Neural progenitor cell (in vitro differentiated cells): ENCODE measurements at regions not wholly inside any gene's neighbourhood (a gene's known extent, or its start where the extent isn't known, plus 50 kb on each side); places are given as distances from the start of the nearest gene placed in this dataset.

Experiments used
- DNase-seq: peaks from one replicate; pipeline ENCODE4 v3.0.0-alpha.2; 2016; ENCODE audit warnings: low spot score
- H2AFZ ChIP-seq: fragments of 200-600 bp; sonication (generic); replicated peaks from 2 replicates; pipeline ENCODE4 v1.6.1; 2016; ENCODE audit warnings: antibody characterized with exemption
- H3F3A ChIP-seq: fragments of 200-600 bp; sonication (generic); 2 replicates; pipeline ENCODE4 v1.6.1; 2016; ENCODE audit warnings: antibody characterized with exemption, low read depth
- H3K27ac ChIP-seq: fragments of 200-600 bp; sonication (generic); 2 replicates; pipeline ENCODE4 v1.5.1; 2016; ENCODE audit warnings: mild to moderate bottlenecking
- H3K27me3 ChIP-seq: fragments of 200-600 bp; sonication (generic); 2 replicates; pipeline ENCODE4 v1.6.1; 2016; ENCODE audit warnings: mild to moderate bottlenecking, moderate library complexity
- H3K36me3 ChIP-seq: fragments of 200-600 bp; sonication (generic); 2 replicates; pipeline ENCODE4 v1.5.1; 2016
- H3K4me1 ChIP-seq: fragments of 200-600 bp; sonication (generic); 2 replicates; pipeline ENCODE4 v1.6.1; 2016; ENCODE audit warnings: mixed run types
- H3K4me2 ChIP-seq: fragments of 200-600 bp; sonication (generic); 2 replicates; pipeline ENCODE4 v1.6.1; 2016
- H3K4me3 ChIP-seq: fragments of 200-600 bp; sonication (generic); 2 replicates; pipeline ENCODE4 v1.5.1; 2016
- H3K79me2 ChIP-seq: fragments of 200-600 bp; sonication (generic); 2 replicates; pipeline ENCODE4 v1.6.1; 2016; ENCODE audit warnings: low read depth
- H3K9ac ChIP-seq: fragments of 200-600 bp; sonication (generic); 2 replicates; pipeline ENCODE4 v1.6.1; 2016
- H3K9me3 ChIP-seq: fragments of 200-600 bp; sonication (generic); 2 replicates; pipeline ENCODE4 v1.5.1; 2016; ENCODE audit warnings: low read depth
- H4K20me1 ChIP-seq: fragments of 200-600 bp; sonication (generic); 2 replicates; pipeline ENCODE4 v1.6.1; 2016; ENCODE audit warnings: low read depth
- H3K27ac Mint-ChIP-seq: 3 replicates; pipeline ENCODE4 v1.8.0; 2021; ENCODE audit warnings: mixed read lengths
- H3K27me3 Mint-ChIP-seq: 2 replicates; pipeline ENCODE4 v1.8.0; 2022; ENCODE audit warnings: low read depth, mild to moderate bottlenecking, inconsistent platforms, moderate library complexity, mixed read lengths; ENCODE audit not compliant: insufficient read depth
- H3K36me3 Mint-ChIP-seq: 3 replicates; pipeline ENCODE4 v1.8.0; 2021; ENCODE audit warnings: mixed read lengths
- H3K4me1 Mint-ChIP-seq: 3 replicates; pipeline ENCODE4 v1.8.0; 2021; ENCODE audit warnings: mixed read lengths
- H3K4me3 Mint-ChIP-seq: 3 replicates; pipeline ENCODE4 v1.8.0; 2021; ENCODE audit warnings: mild to moderate bottlenecking, moderate library complexity, mixed read lengths
- H3K9me3 Mint-ChIP-seq: 3 replicates; pipeline ENCODE4 v1.8.0; 2020; ENCODE audit warnings: mixed read lengths
- CTCF ChIP-seq: fragments of 200-600 bp; sonication (generic); IDR thresholded peaks from 2 replicates; pipeline ENCODE4 v1.5.1; 2017; ENCODE audit warnings: antibody characterized with exemption, mild to moderate bottlenecking
- EZH2 ChIP-seq: fragments of 200-600 bp; sonication (generic); IDR thresholded peaks from 2 replicates; pipeline ENCODE4 v1.6.1; 2017; ENCODE audit warnings: antibody characterized with exemption, mild to moderate bottlenecking, moderate library complexity
- EZH2phosphoT487 ChIP-seq: fragments of 200-600 bp; sonication (generic); IDR thresholded peaks from 2 replicates; pipeline ENCODE4 v1.6.1; 2017; ENCODE audit warnings: antibody characterized with exemption

- no peaks in the 10 kb centered on the region for H3K9me3 Mint-ChIP-seq
- H3K36me3 Mint-ChIP-seq = no peaks in the 10 kb centered on the region
- peaks cover 12% of the 10 kb centered on the region for H3K27me3 Mint-ChIP-seq
- TF ChIP-seq EZH2 = no peak
- TF ChIP-seq EZH2phosphoT487 = no peak
- no peak for TF ChIP-seq CTCF
- Histone ChIP-seq H3K27ac (no peak overlapping the region), H3F3A (peaks cover 16% of the 10 kb centered on the region), H3K36me3 (no peaks in the 10 kb centered on the region), H3K4me1 (peaks cover 20% of the 10 kb centered on the region), H3K27me3 (peaks cover 5% of the 10 kb centered on the region), H3K9ac (no peak overlapping the region), H3K9me3 (no peaks in the 10 kb centered on the region), H3K4me2 (no peak overlapping the region), H4K20me1 (peaks cover 7% of the 10 kb centered on the region), H2AFZ (no peak overlapping the region), H3K79me2 (no peaks in the 10 kb centered on the region), H3K4me3 (no peak overlapping the region)
- peaks cover 51% of the 10 kb centered on the region for H3K4me1 Mint-ChIP-seq
- no peak overlapping the region for H3K4me3 Mint-ChIP-seq
- H3K27ac Mint-ChIP-seq = no peak overlapping the region
- DNase-seq = no peak
These were observed 104.4 kb downstream of the LIPG start for GRCh38 chr18:49666045-49666775.

- Mint-ChIP-seq H3K9me3 (no peaks in the 10 kb centered on the region), H3K4me1 (peaks cover 50% of the 10 kb centered on the region), H3K4me3 (no peak overlapping the region), H3K27ac (peak overlapping the region; percentile 96), H3K27me3 (peaks cover 11% of the 10 kb centered on the region), H3K36me3 (no peaks in the 10 kb centered on the region)
- Histone ChIP-seq H4K20me1 (peaks cover 2% of the 10 kb centered on the region), H3K27me3 (peaks cover 5% of the 10 kb centered on the region), H3K9ac (no peak overlapping the region), H3K4me1 (peaks cover 16% of the 10 kb centered on the region), H3K4me3 (no peak overlapping the region), H3K79me2 (no peaks in the 10 kb centered on the region), H3K27ac (no peak overlapping the region), H3K9me3 (no peaks in the 10 kb centered on the region), H2AFZ (peak overlapping the region; percentile 79), H3K36me3 (no peaks in the 10 kb centered on the region), H3F3A (peaks cover 11% of the 10 kb centered on the region), H3K4me2 (no peak overlapping the region)
- no peak for TF ChIP-seq EZH2
- TF ChIP-seq CTCF = no peak
- no peak for TF ChIP-seq EZH2phosphoT487
- no peak for DNase-seq
These were observed 102.3 kb downstream of the LIPG start for GRCh38 chr18:49663899-49664890.

GRCh38 chr18:49662506-49662905, 100.6 kb downstream of the LIPG start:
- Mint-ChIP-seq H3K4me1 (peaks cover 39% of the 10 kb centered on the region), H3K4me3 (no peak overlapping the region), H3K36me3 (no peaks in the 10 kb centered on the region), H3K9me3 (no peaks in the 10 kb centered on the region), H3K27ac (no peak overlapping the region), H3K27me3 (peaks cover 5% of the 10 kb centered on the region)
- Histone ChIP-seq H3K27ac (no peak overlapping the region), H3F3A (no peaks in the 10 kb centered on the region), H3K36me3 (no peaks in the 10 kb centered on the region), H3K4me3 (no peak overlapping the region), H3K4me2 (no peak overlapping the region), H3K79me2 (no peaks in the 10 kb centered on the region), H4K20me1 (no peaks in the 10 kb centered on the region), H3K9ac (no peak overlapping the region), H2AFZ (no peak overlapping the region), H3K27me3 (peaks cover 4% of the 10 kb centered on the region), H3K9me3 (no peaks in the 10 kb centered on the region), H3K4me1 (peaks cover 7% of the 10 kb centered on the region)
- DNase-seq = no peak
- TF ChIP-seq EZH2 (no peak), EZH2phosphoT487 (no peak), CTCF (no peak)
